HG03439 (cell line): ENCODE measurements at regions not wholly inside any gene's neighbourhood (a gene's known extent, or its start where the extent isn't known, plus 50 kb on each side); places are given as distances from the start of the nearest gene placed in this dataset.

Experiments used
- ATAC-seq: cut with Tn5 transposase; IDR thresholded peaks from one replicate; pipeline ENCODE4 v1.9.1; 2021; ENCODE audit warnings: mild to moderate bottlenecking, moderate library complexity; ENCODE audit not compliant: unreplicated experiment

GRCh38 chr9:121550041-121550440 lies 50.4 kb upstream of the GGTA1 start:
- no peak for ATAC-seq

- ATAC-seq, result peak; percentile 47
Observed at GRCh38 chr9:121550569-121551512, 51.2 kb upstream of the GGTA1 start.

GRCh38 chr9:121551985-121552753 lies 52.5 kb upstream of the GGTA1 start:
- ATAC-seq, result no peak

GRCh38 chr9:121556082-121556481 lies 56.4 kb upstream of the GGTA1 start:
- ATAC-seq, result no peak

- ATAC-seq, result no peak
Observed at GRCh38 chr9:121556580-121556979, 56.9 kb upstream of the GGTA1 start.

GRCh38 chr9:121557581-121558447 lies 58.2 kb upstream of the GGTA1 start:
- ATAC-seq, result no peak

GRCh38 chr9:121558473-121558872 lies 58.8 kb upstream of the GGTA1 start:
- no peak for ATAC-seq

GRCh38 chr9:121559183-121559582 lies 59.5 kb upstream of the GGTA1 start:
- ATAC-seq, result no peak

- no peak for ATAC-seq
Observed at GRCh38 chr9:121560921-121561320, 61.3 kb upstream of the GGTA1 start.

GRCh38 chr9:121561385-121562222 lies 62.0 kb upstream of the GGTA1 start:
- ATAC-seq, result no peak

GRCh38 chr9:121562301-121562700 lies 62.7 kb upstream of the GGTA1 start:
- no peak for ATAC-seq

- no peak for ATAC-seq
Observed at GRCh38 chr9:121563425-121563824, 63.8 kb upstream of the GGTA1 start.

- no peak for ATAC-seq
Observed at GRCh38 chr9:121563881-121564460, 64.3 kb upstream of the GGTA1 start.

GRCh38 chr9:121564504-121565260 lies 65.0 kb upstream of the GGTA1 start:
- ATAC-seq, result no peak

- ATAC-seq, result no peak
Observed at GRCh38 chr9:121566481-121567465, 67.1 kb upstream of the GGTA1 start.

GRCh38 chr9:121567500-121568342 lies 68.1 kb upstream of the GGTA1 start:
- ATAC-seq, result no peak
